Activated CD4-positive, alpha-beta T cell treated with anti-CD3 and anti-CD28 coated beads, Interleukin-2, Interleukin-4, amounts not matched to agents 100 ng/mL and 50 ng/mL, durations not matched to agents 16 hours and 8 hours (primary cell): ENCODE measurements at regions not wholly inside any gene's neighbourhood (a gene's known extent, or its start where the extent isn't known, plus 50 kb on each side); places are given as distances from the start of the nearest gene placed in this dataset.

Experiments
- DNase-seq: peaks from one replicate; pipeline ENCODE4 v3.0.0-alpha.2; 2020; ENCODE audit warnings: low spot score

- DNase-seq = no peak
Measured at GRCh38 chr21:16496609-16497008, 766.8 kb downstream of the USP25 start.

GRCh38 chr21:16500271-16500670, 770.5 kb downstream of the USP25 start:
- no peak for DNase-seq

- DNase-seq = no peak
Measured at GRCh38 chr21:16502273-16502672, 772.5 kb downstream of the USP25 start.

GRCh38 chr21:16502897-16503296, 773.1 kb downstream of the USP25 start:
- DNase-seq = no peak

- DNase-seq = no peak
Measured at GRCh38 chr21:16504281-16504680, 774.5 kb downstream of the USP25 start.

GRCh38 chr21:16504766-16505165, 775.0 kb downstream of the USP25 start:
- DNase-seq = no peak

- DNase-seq = no peak
Measured at GRCh38 chr21:16509476-16509875, 779.7 kb downstream of the USP25 start.

GRCh38 chr21:16514316-16514715, 784.5 kb downstream of the USP25 start:
- DNase-seq = no peak

- no peak for DNase-seq
Measured at GRCh38 chr21:16517383-16517782, 787.6 kb downstream of the USP25 start.

GRCh38 chr21:16519036-16519435, 789.3 kb downstream of the USP25 start:
- no peak for DNase-seq

GRCh38 chr21:16519644-16520043, 789.9 kb downstream of the USP25 start:
- no peak for DNase-seq

- no peak for DNase-seq
Measured at GRCh38 chr21:16522548-16522947, 792.8 kb downstream of the USP25 start.

GRCh38 chr21:16530656-16531055, 800.9 kb downstream of the USP25 start:
- DNase-seq = no peak

- DNase-seq = no peak
Measured at GRCh38 chr21:16532840-16533239, 803.1 kb downstream of the USP25 start.

GRCh38 chr21:16533692-16534407, 804.1 kb downstream of the USP25 start:
- DNase-seq = no peak

- no peak for DNase-seq
Measured at GRCh38 chr21:16534408-16535101, 804.8 kb downstream of the USP25 start.

- DNase-seq = no peak
Measured at GRCh38 chr21:16535102-16535422, 805.3 kb downstream of the USP25 start.

- no peak for DNase-seq
Measured at GRCh38 chr21:16535626-16536025, 805.8 kb downstream of the USP25 start.

- DNase-seq = no peak
Measured at GRCh38 chr21:16536140-16536539, 806.4 kb downstream of the USP25 start.

- DNase-seq = no peak
Measured at GRCh38 chr21:16536643-16537434, 807.1 kb downstream of the USP25 start.

- DNase-seq = no peak
Measured at GRCh38 chr21:16537501-16537900, 807.7 kb downstream of the USP25 start.

GRCh38 chr21:16538405-16538804, 808.6 kb downstream of the USP25 start:
- DNase-seq = no peak

- no peak for DNase-seq
Measured at GRCh38 chr21:16538936-16539440, 809.2 kb downstream of the USP25 start.
